Lower leg skin (tissue), 4 donors: ENCODE measurements at regions not wholly inside any gene's neighbourhood (a gene's known extent, or its start where the extent isn't known, plus 50 kb on each side); places are given as distances from the start of the nearest gene placed in this dataset.

ENCODE experiments used
- DNase-seq, 2 donors: peaks; one replicate each; pipeline ENCODE4 v3.0.0-alpha.2; 2019; ENCODE audit warnings: low spot score in 2 of 2
- H3K4me3 ChIP-seq: fragments of 200-600 bp; sonication (generic); 2 replicates; pipeline ENCODE4 v1.5.1; 2017; ENCODE audit warnings: mild to moderate bottlenecking, low read depth; ENCODE audit not compliant: poor library complexity, severe bottlenecking
- POLR2A ChIP-seq, 2 donors: fragments of 450-650 bp; IDR thresholded peaks; one replicate each; pipeline ENCODE4 v1.6.1; 2016 to 2017; ENCODE audit warnings: antibody characterized with exemption in 2 of 2, mild to moderate bottlenecking in 1 of 2, moderate library complexity in 1 of 2
- WGBS, 2 donors: methylation state at CpG; one replicate each; pipeline ENCODE4 v1.1.5; 2018; 5-methylcytosine and 5-hydroxymethylcytosine counted together
- intact Hi-C: fragments of 100-400 bp; cut with DNase I; formaldehyde crosslinking; loops from one replicate; pipeline ENCODE4 v1.15.0; 2023; ENCODE audit warnings: low total_unique reads
- TF ChIP-seq, protein P1 (sequence below), 3 donors: fragments of 450-650 bp; IDR thresholded peaks; one replicate each; pipeline ENCODE4 v1.5.1; 2016; ENCODE audit warnings: antibody characterized with exemption in 3 of 3, mild to moderate bottlenecking in 3 of 3, moderate library complexity in 2 of 3

DNA sequence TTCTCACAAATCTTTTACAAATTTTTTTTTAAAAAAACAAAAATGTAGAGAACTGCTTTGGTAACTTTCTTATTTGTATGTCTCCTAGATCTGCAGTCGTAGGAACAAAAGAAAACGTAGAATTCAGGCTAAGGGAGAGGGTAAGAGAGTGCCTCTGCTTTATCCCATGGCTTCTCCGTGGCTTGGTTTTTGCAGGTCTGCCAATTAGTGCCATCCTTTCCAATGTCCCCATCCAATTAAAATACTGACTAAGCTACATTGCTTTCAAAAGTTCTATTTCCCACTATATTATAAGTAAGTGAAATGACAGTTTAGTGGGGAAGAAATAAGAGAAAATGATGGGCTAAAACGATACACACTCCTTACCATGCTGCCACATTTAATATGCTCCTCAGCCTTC lies 209.3 kb downstream of the CRPPA start:
- DNase-seq: no peak
- intact Hi-C loops: no loop called here
- H3K4me3 ChIP-seq: no peak overlapping the region
- 89 to 95% methylated on average over 4 of the region's 4 CpGs for WGBS, 2 donors
- TF ChIP-seq POLR2A (IDR thresholded peaks at IDR 0.05): no peak
- TF ChIP-seq, protein P1, sequence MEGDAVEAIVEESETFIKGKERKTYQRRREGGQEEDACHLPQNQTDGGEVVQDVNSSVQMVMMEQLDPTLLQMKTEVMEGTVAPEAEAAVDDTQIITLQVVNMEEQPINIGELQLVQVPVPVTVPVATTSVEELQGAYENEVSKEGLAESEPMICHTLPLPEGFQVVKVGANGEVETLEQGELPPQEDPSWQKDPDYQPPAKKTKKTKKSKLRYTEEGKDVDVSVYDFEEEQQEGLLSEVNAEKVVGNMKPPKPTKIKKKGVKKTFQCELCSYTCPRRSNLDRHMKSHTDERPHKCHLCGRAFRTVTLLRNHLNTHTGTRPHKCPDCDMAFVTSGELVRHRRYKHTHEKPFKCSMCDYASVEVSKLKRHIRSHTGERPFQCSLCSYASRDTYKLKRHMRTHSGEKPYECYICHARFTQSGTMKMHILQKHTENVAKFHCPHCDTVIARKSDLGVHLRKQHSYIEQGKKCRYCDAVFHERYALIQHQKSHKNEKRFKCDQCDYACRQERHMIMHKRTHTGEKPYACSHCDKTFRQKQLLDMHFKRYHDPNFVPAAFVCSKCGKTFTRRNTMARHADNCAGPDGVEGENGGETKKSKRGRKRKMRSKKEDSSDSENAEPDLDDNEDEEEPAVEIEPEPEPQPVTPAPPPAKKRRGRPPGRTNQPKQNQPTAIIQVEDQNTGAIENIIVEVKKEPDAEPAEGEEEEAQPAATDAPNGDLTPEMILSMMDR (IDR thresholded peaks at IDR 0.05): no peak

DNA sequence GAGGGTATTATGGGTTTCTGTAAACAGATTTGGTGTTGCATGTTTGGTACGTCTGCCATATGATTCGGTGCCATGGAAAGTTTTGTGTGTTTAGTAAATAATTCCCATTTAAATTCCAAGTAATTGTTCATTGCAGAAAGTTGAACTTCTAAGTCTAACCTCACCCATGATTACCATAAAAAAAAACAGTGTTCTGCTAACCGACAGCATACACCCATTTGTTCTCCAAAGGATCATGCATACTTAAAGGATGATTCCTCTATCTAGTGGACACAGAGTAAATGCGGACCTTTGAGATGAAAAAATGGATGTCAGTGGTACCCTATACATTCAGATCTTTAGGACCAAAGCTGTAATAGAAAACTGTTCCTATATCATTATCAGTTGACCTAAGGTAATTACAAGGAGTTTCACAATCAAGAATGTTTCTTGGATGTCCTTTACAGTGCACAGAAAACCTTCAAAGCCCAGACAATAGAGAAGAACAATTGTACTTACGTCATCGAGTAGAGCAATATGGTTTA lies 209.9 kb downstream of the CRPPA start:
- no peak overlapping the region for H3K4me3 ChIP-seq
- 66 to 69% methylated on average over 6 of the region's 6 CpGs for WGBS, 2 donors
- TF ChIP-seq, protein P1 (IDR thresholded peaks at IDR 0.05): no peak
- no peak for TF ChIP-seq POLR2A (IDR thresholded peaks at IDR 0.05)
- no peak for DNase-seq
- intact Hi-C loops: no loop called here

DNA sequence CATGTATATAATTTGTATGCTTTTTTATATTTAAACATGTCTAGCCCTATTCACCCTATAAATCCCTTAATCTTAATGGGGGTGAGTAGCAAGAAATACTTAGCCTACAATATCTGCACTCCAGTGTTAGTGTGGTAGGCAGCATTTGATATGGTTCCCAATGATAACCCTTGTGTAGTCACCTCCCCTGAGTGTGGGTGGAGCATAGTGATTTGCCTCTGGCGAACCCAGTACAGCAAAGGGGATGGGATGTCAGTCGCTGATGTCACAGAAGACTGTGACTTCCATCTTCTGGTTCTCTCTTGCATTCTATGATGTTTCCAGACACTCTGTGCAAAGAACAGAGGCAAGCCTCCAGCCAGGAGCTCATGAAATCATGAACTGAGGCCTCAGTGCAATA lies 211.2 kb downstream of the CRPPA start:
- TF ChIP-seq, protein P1 (IDR thresholded peaks at IDR 0.05): no peak
- no peak for TF ChIP-seq POLR2A (IDR thresholded peaks at IDR 0.05)
- 98 to 100% methylated on average over 2 of the region's 2 CpGs for WGBS, 2 donors
- intact Hi-C loops: no loop called here
- H3K4me3 ChIP-seq: no peak overlapping the region
- DNase-seq: no peak

GRCh38 chr7:16207321-16207720 lies 214.0 kb downstream of the CRPPA start:
- H3K4me3 ChIP-seq: no peak overlapping the region
- DNase-seq: no peak
- WGBS, 2 donors: 73 to 78% methylated on average over 2 of the region's 2 CpGs
- intact Hi-C loops: no loop called here
- no peak for TF ChIP-seq POLR2A (IDR thresholded peaks at IDR 0.05)
- TF ChIP-seq, protein P1 (IDR thresholded peaks at IDR 0.05): no peak

DNA sequence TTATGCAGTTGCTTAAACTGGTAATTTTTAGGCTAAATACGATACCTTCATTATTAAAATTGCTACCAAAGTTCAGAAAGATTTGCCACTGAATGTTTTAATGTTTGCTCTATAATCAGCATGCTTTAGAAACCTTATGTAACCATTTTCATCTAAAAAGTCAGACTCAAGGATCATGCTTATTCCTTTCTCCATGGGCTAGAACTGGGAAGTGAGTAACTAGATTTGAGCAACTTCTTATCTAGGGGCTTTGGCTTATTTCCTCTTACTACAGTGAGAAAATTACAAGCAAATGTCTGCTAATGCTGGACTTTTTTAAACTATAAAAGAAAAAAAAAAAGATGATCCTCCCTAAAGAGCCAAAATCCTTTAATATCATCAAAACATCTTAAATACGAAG lies 215.9 kb downstream of the CRPPA start:
- no peak for DNase-seq
- H3K4me3 ChIP-seq: no peak overlapping the region
- WGBS, 2 donors: 86 to 88% methylated on average over 2 of the region's 2 CpGs
- intact Hi-C loops: no loop called here
- TF ChIP-seq, protein P1 (IDR thresholded peaks at IDR 0.05): no peak
- no peak for TF ChIP-seq POLR2A (IDR thresholded peaks at IDR 0.05)

- 46 to 49% methylated on average over 2 of the region's 2 CpGs for WGBS, 2 donors
- no peak for DNase-seq
- TF ChIP-seq POLR2A (IDR thresholded peaks at IDR 0.05): no peak
- TF ChIP-seq, protein P1 (IDR thresholded peaks at IDR 0.05): no peak
- intact Hi-C loops: no loop called here
- no peak overlapping the region for H3K4me3 ChIP-seq
These were observed 216.4 kb downstream of the CRPPA start for GRCh38 chr7:16204953-16205352.
